B cell (primary cell): ENCODE measurements at regions not wholly inside any gene's neighbourhood (a gene's known extent, or its start where the extent isn't known, plus 50 kb on each side); places are given as distances from the start of the nearest gene placed in this dataset.

Experiments used
- ATAC-seq: fragments of 200-7000 bp; cut with Tn5 transposase; one replicate; pipeline ENCODE4 v1.10.0; 2021; ENCODE audit warnings: low read depth, mild to moderate bottlenecking, moderate number of reproducible peaks, moderate library complexity
- CTCF ChIA-PET: fragments of 350-600 bp; sonication (Branson Sonifier 250); formaldehyde crosslinking; loops from one replicate; lab custom pipeline; 2021; ENCODE audit warnings: antibody characterized with exemption, inconsistent platforms; lab: Charles Lee
- POLR2A ChIA-PET: fragments of 350-600 bp; sonication (Branson Sonifier 250); formaldehyde crosslinking; loops from one replicate; lab custom pipeline; 2021; ENCODE audit warnings: antibody characterized with exemption; lab: Charles Lee
- DNase-seq: peaks from one replicate; pipeline ENCODE4 v3.0.0; 2013
- H2AFZ ChIP-seq: 2 replicates; pipeline ENCODE4 v1.6.1; 2012; ENCODE audit warnings: mild to moderate bottlenecking, low read depth, low read length; ENCODE audit not compliant: insufficient read depth, poor library complexity, severe bottlenecking
- H3K27ac ChIP-seq, 2 donors: 1 replicate in 1 of 2; 2 replicates in 1 of 2; pipeline ENCODE4 v1.5.1; 2012 to 2013; ENCODE audit warnings: low read length in 2 of 2, mild to moderate bottlenecking in 2 of 2, moderate library complexity in 1 of 2
- H3K27me3 ChIP-seq, 4 experiments: fragments of 200-600 bp in 1 of 4; sonication (generic) in 1 of 4; replicated peaks in 1 of 4; 1 replicate in 2 of 4; 2 replicates in 2 of 4; pipeline versions ENCODE4 v1.6.1 to v1.7.0; 2013 to 2016; ENCODE audit warnings: low read length in 3 of 4, mild to moderate bottlenecking in 2 of 4, mixed read lengths in 1 of 4, moderate library complexity in 1 of 4; ENCODE audit not compliant: insufficient read depth in 4 of 4, control insufficient read depth in 3 of 4; ENCODE audit errors: control extremely low read depth in 1 of 4
- H3K36me3 ChIP-seq, 2 experiments: replicated peaks in 1 of 2; 1 replicate in 1 of 2; 2 replicates in 1 of 2; pipeline versions ENCODE4 v1.6.1 to v1.7.1; 2013; ENCODE audit warnings: low read length in 1 of 2; ENCODE audit not compliant: insufficient read depth in 2 of 2, control insufficient read depth in 1 of 2; ENCODE audit errors: control extremely low read depth in 1 of 2, extremely low read depth in 1 of 2
- H3K4me1 ChIP-seq, 2 donors: fragments of 200-600 bp in 1 of 2; sonication (generic) in 1 of 2; 1 replicate in 1 of 2; 2 replicates in 1 of 2; pipeline versions ENCODE4 v1.5.1 to v1.6.1; 2013 to 2017; ENCODE audit warnings: low read length in 2 of 2; ENCODE audit not compliant: control insufficient read depth in 2 of 2, insufficient read depth in 2 of 2
- H3K4me2 ChIP-seq: replicated peaks from 2 replicates; pipeline ENCODE3; 2012; ENCODE audit warnings: mild to moderate bottlenecking, low read depth, low read length; ENCODE audit not compliant: poor library complexity, severe bottlenecking
- H3K4me3 ChIP-seq, 5 experiments: fragments of 200-600 bp in 1 of 5; sonication (generic) in 1 of 5; 1 replicate in 3 of 5; 2 replicates in 2 of 5; pipeline versions ENCODE4 v1.5.1 to v1.7.0; 2011 to 2016; ENCODE audit warnings: low read length in 4 of 5, mild to moderate bottlenecking in 4 of 5, low read depth in 2 of 5, control low read depth in 1 of 5, moderate library complexity in 1 of 5; ENCODE audit not compliant: insufficient read depth in 1 of 5; ENCODE audit errors: control extremely low read depth in 1 of 5, extremely low read depth in 1 of 5
- H3K79me2 ChIP-seq: fragments of 200-600 bp; sonication (generic); one replicate; pipeline ENCODE4 v1.6.0; 2016; ENCODE audit warnings: low read length; ENCODE audit not compliant: control insufficient read depth, insufficient read depth
- H3K9ac ChIP-seq: fragments of 200-600 bp; sonication (generic); 2 replicates; pipeline ENCODE4 v1.6.1; 2017; ENCODE audit warnings: mild to moderate bottlenecking, low read length, moderate library complexity
- H3K9me3 ChIP-seq, 3 donors: one replicate each; pipeline versions ENCODE4 v1.6.1 to v1.7.1; 2013; ENCODE audit warnings: low read length in 2 of 3; ENCODE audit not compliant: control insufficient read depth in 2 of 3, insufficient read depth in 1 of 3; ENCODE audit errors: control extremely low read depth in 1 of 3
- H4K20me1 ChIP-seq: 2 replicates; pipeline ENCODE4 v1.6.0; 2012; ENCODE audit warnings: mild to moderate bottlenecking, low read length; ENCODE audit not compliant: insufficient read depth, control insufficient read depth, poor library complexity, severe bottlenecking
- H3K27ac Mint-ChIP-seq: one replicate; pipeline ENCODE4 v1.8.0; 2021; ENCODE audit warnings: mixed read lengths
- H3K27me3 Mint-ChIP-seq: one replicate; pipeline ENCODE4 v1.8.0; 2021; ENCODE audit warnings: mixed read lengths
- H3K4me1 Mint-ChIP-seq: one replicate; pipeline ENCODE4 v1.8.0; 2021; ENCODE audit warnings: mixed read lengths
- H3K4me3 Mint-ChIP-seq: one replicate; pipeline ENCODE4 v1.8.0; 2021; ENCODE audit warnings: mixed read lengths
- H3K9me3 Mint-ChIP-seq: one replicate; pipeline ENCODE4 v1.8.0; 2022; ENCODE audit warnings: mixed read lengths; ENCODE audit not compliant: insufficient read depth
- EZH2 ChIP-seq: IDR thresholded peaks from 2 replicates; pipeline ENCODE4 v1.6.1; 2012; ENCODE audit warnings: borderline replicate concordance, low read depth, mild to moderate bottlenecking, moderate library complexity, low read length; ENCODE audit not compliant: insufficient read depth, poor library complexity, severe bottlenecking
- WGBS: methylation state at CpG from one replicate; pipeline ENCODE4 v1.1.5; 2013; ENCODE audit warnings: missing lambda C conversion rate; ENCODE audit not compliant: insufficient coverage; 5-methylcytosine and 5-hydroxymethylcytosine counted together
- intact Hi-C: fragments of 100-400 bp; cut with micrococcal nuclease; formaldehyde crosslinking; loops from one replicate; pipeline ENCODE4 v1.10.0; 2022
- TF ChIP-seq, protein P1 (sequence below): fragments of 200-600 bp; IDR thresholded peaks from one replicate; pipeline ENCODE4 v1.8.0; 2022; ENCODE audit warnings: antibody characterized with exemption, mild to moderate bottlenecking

DNA sequence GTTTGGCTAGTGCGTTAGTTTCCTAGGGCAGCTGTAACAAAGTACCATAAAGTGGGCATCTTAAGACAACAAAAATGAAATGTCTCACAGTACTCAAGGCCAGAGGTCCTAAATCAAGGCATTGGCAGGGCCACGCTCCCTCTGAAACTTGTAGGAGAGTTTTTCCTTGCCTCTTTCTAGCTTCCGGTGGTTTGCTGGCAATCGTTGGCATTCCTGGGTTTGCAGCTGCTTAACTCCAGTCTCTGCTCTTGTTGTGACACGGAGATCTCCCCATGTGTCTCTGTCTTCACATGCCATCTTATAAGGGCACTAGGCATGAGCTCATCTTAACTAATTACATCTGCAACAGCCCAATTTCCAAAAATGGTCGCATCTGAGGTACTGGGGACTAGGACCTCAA lies 362.0 kb upstream of the BOD1L1 start:
- Mint-ChIP-seq H3K4me3 (no peak overlapping the region), H3K27me3 (peaks cover 8% of the 10 kb centered on the region), H3K9me3 (no peaks in the 10 kb centered on the region), H3K4me1 (no peaks in the 10 kb centered on the region), H3K27ac (no peak overlapping the region)
- Histone ChIP-seq H3K9ac (no peak overlapping the region), H3K4me1 (no peaks in the 10 kb centered on the region), H3K36me3 (no peaks in the 10 kb centered on the region), H3K27ac (no peak overlapping the region), H3K79me2 (no peaks in the 10 kb centered on the region), H3K27me3 (no peaks in the 10 kb centered on the region), H4K20me1 (no peaks in the 10 kb centered on the region), H3K9me3 (no peaks in the 10 kb centered on the region), H3K4me3 (no peak overlapping the region), H2AFZ (no peak overlapping the region), H3K4me2 (no peak overlapping the region)
- CTCF ChIA-PET: no interaction called here
- POLR2A ChIA-PET: no interaction called here
- intact Hi-C loops: no loop called here
- no peak for ATAC-seq
- 95% methylated on average over 5 of the region's 6 CpGs for WGBS
- DNase-seq: no peak
- TF ChIP-seq, protein P1, sequence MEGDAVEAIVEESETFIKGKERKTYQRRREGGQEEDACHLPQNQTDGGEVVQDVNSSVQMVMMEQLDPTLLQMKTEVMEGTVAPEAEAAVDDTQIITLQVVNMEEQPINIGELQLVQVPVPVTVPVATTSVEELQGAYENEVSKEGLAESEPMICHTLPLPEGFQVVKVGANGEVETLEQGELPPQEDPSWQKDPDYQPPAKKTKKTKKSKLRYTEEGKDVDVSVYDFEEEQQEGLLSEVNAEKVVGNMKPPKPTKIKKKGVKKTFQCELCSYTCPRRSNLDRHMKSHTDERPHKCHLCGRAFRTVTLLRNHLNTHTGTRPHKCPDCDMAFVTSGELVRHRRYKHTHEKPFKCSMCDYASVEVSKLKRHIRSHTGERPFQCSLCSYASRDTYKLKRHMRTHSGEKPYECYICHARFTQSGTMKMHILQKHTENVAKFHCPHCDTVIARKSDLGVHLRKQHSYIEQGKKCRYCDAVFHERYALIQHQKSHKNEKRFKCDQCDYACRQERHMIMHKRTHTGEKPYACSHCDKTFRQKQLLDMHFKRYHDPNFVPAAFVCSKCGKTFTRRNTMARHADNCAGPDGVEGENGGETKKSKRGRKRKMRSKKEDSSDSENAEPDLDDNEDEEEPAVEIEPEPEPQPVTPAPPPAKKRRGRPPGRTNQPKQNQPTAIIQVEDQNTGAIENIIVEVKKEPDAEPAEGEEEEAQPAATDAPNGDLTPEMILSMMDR: no peak
- no peak for TF ChIP-seq EZH2

DNA sequence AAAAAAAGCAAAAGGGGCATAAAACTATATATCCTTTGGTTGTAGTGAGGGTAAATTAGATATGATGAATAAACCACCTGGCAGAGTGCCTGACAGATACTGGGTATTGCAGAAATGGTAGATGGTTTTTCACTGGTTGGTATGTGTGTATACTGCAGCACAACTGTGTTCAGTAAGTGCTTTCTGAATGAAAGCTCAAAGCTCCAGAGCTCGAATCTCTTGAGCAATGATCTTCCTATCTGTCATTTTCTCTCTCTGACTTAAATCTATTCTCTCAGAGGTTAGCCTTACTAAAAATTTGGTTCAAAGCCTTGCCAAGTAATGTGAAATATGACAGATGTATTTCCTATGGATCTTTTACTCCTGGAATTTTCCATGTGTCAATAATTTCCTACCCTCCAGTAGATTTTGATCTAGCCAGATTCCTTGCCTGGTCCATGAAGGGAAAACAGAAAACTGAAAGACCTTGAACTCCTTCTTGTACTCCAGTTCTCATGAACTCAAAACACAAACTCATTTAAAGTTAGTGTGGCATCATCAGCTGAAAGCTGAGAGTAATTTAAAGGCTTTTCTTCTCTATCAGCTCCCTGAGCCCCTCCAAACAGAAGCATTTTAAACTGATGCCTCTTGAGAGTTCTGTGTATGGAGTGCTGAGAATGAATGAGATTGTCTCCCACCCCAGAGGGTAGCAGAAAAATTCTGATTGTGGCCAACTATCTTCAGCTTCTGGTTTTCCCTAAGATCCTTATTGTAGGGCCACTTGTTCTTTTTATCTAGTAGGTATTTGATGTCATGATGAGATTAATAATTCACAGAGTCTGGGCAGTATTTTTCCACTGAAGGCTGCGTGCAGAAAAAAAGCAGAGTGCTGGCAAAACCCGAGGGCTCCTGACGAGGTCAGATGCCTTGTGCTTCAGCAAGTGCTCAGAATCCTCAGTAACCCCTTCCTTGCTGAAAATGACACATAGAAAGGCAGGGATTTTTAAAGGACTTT lies 363.4 kb upstream of the BOD1L1 start:
- Histone ChIP-seq H2AFZ (no peak overlapping the region), H4K20me1 (no peaks in the 10 kb centered on the region), H3K4me2 (no peak overlapping the region), H3K79me2 (no peaks in the 10 kb centered on the region), H3K27me3 (no peaks in the 10 kb centered on the region), H3K36me3 (no peaks in the 10 kb centered on the region), H3K4me1 (no peaks in the 10 kb centered on the region), H3K27ac (no peak overlapping the region), H3K9ac (no peak overlapping the region), H3K4me3 (no peak overlapping the region), H3K9me3 (no peaks in the 10 kb centered on the region)
- 61% methylated on average over 3 of the region's 4 CpGs for WGBS
- ChIA-PET POLR2A (no interaction called here), CTCF (no interaction called here)
- no peak for ATAC-seq
- Mint-ChIP-seq H3K27ac (no peak overlapping the region), H3K9me3 (no peaks in the 10 kb centered on the region), H3K27me3 (peaks cover 8% of the 10 kb centered on the region), H3K4me3 (no peak overlapping the region), H3K4me1 (no peaks in the 10 kb centered on the region)
- DNase-seq: no peak
- intact Hi-C loops: no loop called here
- TF ChIP-seq, protein P1: no peak
- TF ChIP-seq EZH2: no peak
